ENCODE measurements at regions not wholly inside any gene's neighbourhood (a gene's known extent, or its start where the extent isn't known, plus 50 kb on each side); places are given as distances from the start of the nearest gene placed in this dataset.
"Not testable (repeated sequence)": the region's sequence is repeated elsewhere in the genome, so short reads cannot be mapped to it uniquely, and the experiment has no call there.

DNA sequence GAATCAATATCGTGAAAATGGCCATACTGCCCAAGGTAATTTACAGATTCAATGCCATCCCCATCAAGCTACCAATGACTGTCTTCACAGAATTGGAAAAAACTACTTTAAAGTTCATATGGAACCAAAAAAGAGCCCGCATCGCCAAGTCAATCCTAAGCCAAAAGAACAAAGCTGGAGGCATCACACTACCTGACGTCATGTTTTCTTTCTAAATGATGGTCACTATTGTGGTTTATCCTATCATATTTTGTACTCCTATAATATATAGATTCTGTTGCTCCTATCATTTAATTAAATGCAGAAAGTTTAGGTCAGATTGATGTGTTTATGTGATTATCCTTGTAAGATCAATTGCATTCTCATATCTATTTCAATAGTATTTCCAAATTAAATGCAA is 796.9 kb upstream of the NCAM2 start:
- TF ChIP-seq, protein P1, sequence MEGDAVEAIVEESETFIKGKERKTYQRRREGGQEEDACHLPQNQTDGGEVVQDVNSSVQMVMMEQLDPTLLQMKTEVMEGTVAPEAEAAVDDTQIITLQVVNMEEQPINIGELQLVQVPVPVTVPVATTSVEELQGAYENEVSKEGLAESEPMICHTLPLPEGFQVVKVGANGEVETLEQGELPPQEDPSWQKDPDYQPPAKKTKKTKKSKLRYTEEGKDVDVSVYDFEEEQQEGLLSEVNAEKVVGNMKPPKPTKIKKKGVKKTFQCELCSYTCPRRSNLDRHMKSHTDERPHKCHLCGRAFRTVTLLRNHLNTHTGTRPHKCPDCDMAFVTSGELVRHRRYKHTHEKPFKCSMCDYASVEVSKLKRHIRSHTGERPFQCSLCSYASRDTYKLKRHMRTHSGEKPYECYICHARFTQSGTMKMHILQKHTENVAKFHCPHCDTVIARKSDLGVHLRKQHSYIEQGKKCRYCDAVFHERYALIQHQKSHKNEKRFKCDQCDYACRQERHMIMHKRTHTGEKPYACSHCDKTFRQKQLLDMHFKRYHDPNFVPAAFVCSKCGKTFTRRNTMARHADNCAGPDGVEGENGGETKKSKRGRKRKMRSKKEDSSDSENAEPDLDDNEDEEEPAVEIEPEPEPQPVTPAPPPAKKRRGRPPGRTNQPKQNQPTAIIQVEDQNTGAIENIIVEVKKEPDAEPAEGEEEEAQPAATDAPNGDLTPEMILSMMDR (IDR thresholded peaks at IDR 0.05; ENCODE audit: low read length), result not testable (repeated sequence)
- not testable (repeated sequence) for TF ChIP-seq EZH2 (optimal IDR thresholded peaks at IDR 0.05; ENCODE audit: low read depth, low read length); EZH2phosphoT487 (IDR thresholded peaks at IDR 0.05; ENCODE audit: low read length)

Data from MM.1S (cell line).